Activated CD4-positive, alpha-beta T cell treated with anti-CD3 and anti-CD28 coated beads, Interleukin-2, Interleukin-6, amounts not matched to agents 100 ng/mL and 50 ng/mL, durations not matched to agents 16 hours and 8 hours (primary cell): ENCODE measurements at regions not wholly inside any gene's neighbourhood (a gene's known extent, or its start where the extent isn't known, plus 50 kb on each side); places are given as distances from the start of the nearest gene placed in this dataset.
"Not testable (repeated sequence)": the region's sequence is repeated elsewhere in the genome, so short reads cannot be mapped to it uniquely, and the experiment has no call there.

Experiments used
- DNase-seq: peaks from one replicate; pipeline ENCODE4 v3.0.0-alpha.2; 2020

DNA sequence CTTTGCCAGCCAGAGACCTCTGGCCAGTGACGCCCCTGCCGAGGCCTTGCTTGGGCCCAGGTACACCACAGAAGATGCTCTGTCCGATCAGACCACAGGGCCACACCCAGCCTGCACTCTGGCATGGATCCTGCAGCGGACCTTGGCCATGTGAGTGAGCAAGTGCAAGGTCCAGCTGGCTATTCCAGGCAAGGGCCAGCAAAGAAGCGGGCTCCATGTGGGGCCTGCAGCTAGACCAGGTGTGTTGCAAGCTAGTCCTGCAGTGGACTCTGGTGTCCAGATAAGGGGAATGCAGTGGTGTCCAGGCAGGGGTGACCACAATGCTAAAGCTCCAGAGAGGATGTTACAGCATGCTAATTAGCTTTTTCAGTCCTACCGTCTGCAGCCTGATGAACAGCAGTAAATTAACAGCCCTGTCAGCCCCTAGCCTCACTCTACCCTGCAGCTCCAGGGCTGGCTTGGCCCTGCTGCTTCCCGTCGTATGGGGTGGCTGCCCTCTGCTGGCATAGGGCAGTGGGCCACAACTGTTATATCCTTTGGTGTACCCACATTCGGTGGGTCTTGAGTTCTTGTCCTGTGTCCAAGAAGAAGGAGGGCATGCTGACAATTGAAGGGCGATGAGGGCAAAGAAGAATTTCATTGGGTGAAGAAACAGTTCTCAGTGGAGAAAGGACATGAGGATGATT is 284.5 kb upstream of the POU5F2 start:
- no peak for DNase-seq

DNA sequence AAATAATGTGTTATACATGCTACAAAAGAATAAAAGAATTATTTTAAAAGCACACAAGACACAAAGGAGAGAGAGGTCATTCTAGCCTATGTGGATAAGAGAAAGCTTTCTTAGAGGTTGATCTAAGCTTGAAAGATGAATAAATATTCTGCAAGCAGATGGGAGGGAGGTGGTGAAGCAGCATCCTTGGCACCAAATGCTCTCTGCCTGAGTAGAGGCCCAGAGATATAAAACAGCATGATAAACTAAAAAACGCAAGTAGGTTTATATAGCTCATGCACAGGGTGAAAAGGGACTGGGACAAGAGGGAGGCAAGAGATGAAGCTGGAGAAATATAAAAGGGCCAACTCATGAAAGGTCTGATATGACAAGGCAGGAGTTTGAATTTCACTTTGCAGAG is 283.2 kb upstream of the POU5F2 start:
- DNase-seq: no peak

DNA sequence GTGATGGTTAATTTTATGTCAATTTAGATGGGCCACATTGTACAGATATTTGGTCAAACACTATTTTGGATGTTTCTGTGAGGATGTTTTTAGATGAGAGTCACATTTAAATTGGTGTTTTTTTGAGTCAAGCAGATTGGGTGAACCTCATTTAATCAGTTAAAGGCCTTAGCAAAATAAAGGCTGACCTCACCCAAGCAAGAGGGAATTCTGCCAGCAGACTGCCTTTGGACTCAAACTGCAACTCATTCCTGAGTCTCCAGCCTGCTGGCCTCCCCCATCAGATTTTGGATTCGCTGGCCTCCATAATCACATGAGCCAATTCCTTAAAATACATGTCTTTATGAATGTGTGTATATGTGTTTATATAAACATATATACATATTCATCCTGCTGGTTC is 282.7 kb upstream of the POU5F2 start:
- DNase-seq: no peak

DNA sequence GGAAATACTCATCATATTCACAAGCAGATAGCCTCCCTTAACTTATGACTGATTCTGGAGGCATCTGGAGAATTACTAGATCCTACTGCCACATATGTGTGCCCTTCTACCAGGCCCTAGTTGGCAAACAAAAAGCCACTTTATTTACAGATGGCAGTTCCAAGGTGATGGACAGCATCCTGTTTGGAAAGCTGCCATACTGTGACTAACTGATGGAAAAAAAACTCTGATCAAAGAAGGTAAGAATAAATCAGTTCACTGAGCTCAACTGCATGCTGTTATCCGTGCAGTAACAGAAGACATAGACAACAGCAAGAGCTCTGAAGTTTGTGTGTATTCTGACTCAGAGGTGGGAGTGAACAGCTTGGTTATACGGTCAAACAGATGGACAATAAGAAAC is 279.8 kb upstream of the POU5F2 start:
- no peak for DNase-seq

DNA sequence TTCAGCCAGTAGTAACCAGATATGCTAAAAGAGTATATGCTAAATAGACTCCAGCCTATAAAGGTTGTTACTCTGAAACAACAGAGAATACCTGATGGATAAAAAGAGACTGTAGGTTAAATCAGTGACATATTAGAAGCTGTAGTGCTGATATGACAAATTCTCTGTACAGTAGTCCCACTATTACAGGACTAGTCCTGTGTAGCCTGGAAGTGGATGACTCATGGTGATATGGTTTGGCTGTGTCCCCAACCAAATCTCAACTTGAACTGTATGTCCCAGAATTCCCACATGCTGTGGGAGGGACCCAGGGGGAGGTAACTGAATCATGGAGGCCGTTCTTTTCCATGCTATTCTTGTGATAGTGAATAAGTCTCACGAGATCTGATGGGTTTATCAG is 276.2 kb upstream of the POU5F2 start:
- DNase-seq: no peak

DNA sequence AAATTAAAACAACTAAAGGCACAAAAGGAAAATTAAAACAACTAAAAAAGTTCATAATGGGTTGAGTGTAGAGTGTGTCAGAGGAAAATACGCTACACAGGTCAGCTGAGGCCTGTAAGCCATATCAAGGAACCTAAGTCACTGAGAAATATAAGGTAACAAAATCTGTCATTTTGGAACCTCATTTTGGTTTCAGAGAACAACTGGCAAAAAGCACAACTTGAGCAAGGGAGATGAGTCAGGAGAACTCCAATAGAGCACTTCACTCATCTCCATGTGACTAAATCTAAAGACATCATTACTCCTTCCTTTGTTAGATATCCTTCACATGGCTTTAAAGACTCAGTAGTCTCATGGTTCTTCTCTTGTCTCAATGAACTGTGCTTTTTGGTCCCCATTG is 269.4 kb upstream of the POU5F2 start:
- DNase-seq: no peak

DNA sequence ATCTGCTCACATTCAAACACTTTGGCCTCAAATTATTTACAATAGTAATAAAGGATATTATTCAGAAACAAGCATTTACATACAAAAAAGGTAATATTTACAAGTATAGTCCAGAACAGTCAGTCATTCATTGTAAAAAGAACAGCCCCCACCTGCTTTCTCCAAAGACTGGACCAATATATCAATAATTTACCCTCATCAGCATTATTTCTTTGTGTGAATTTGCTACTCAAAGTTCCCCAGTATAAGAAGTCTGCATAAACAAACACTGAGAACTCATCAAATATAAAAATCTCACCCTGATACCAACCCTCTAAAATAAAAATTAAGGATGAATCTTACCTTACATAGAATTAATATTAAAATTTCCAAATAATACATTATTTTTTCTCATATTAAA is 267.8 kb upstream of the POU5F2 start:
- no peak for DNase-seq

DNA sequence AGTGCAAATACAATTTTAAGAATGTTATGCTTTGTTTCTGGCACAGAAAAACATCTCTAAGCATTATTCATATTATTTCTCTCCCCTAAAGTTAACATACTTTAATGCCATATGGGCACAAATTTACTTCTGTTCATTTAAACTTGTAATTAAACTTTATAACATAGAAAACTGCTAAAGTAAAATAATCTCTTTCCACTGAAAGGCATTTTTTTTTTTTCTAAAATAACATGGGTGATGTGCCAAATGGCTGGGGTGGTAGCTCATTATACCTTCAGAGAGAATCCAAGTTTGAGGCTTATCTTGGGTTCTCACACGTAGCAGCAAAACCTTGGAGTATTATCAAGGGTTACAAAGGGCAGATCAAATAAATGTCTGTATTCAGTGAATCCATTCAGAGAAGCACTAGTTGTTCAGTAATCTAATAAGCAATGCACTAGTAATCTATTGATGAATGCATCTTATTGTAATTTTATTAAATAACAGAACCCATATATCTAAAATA is 257.6 kb upstream of the POU5F2 start:
- no peak for DNase-seq

DNA sequence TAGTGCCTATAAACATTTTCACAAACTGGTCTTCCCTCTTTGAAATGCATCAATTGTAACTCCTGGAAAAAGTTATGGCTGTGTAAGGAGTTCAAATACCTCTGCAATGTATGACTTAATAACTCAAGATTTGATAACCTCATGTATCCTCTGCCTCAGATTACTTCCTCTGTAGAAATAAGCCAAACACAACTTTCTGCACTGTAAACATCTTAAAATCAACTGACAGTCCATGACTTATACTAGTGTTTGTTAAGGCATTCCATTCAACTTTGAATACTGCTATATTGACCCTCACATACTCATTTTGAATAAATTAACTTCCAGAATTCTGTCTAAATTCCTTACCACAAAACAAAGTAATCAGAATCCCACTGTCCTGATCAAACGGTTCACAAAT is 256.2 kb upstream of the POU5F2 start:
- no peak for DNase-seq

DNA sequence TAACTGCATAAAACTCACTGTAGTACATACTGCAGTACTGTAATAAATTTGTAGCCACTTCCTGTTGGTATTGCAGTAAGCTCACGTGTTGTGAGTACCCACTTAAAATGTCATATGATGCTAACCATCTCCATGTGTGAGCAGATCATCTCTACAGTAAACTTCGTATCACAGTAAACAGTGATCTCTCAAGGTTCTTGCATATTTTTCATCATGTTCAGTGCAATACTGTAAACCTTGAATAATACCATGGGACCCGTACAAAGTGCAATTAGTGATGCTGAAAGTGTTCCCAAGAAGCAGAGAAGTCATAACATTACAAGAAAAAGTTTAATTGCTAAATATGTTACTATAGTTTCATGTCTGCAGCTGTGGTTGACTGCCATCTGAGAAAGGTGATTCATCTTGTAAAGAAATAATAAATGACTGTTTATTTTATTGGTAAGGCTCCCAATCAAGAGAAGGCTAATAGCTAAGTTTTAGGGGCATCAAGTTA is 253.8 kb upstream of the POU5F2 start:
- peak; percentile 4 for DNase-seq

DNA sequence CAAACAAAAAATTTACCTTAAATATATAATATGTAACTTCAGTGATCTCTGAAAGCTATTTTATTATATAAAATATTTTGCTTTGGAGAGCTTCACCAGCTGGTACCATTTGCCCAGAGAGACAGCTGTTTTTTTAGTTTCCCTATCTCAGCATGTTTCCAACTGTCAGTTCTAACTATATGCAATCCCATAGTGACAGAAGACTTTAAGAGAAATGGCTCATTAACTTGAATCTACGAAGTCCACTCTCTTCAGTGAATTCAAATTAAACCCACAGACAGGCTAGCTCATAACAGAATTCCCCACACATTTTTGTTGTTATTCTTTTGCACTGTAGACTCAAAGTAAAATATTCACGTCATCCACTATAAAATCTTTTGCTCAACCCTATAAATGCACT is 251.8 kb upstream of the POU5F2 start:
- no peak for DNase-seq

DNA sequence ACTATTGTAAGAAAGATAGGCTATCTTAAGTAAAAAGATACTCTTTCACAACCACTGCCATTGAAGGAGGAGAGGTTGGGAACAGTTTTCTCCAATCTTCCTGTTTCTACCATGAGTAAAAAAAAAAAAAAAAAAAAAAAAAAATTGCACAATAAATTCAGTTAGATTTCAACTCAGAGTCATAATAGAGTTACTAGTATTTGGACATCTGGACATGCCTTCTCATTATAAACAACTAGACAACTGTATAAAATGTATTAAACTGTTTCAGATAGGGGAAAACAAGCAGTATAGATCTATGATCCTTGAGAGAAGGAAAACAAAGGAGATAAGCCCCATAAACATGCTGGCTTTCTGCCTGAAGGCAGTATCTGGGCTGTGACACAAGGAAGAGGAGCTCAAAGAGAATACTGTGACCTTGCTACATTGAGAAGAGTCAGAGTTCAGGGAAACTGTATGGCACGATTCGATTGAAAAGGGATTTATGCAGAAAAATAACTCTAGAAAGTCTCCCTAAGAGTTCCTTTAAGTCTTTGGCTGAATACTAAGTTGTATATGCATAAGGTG is 249.2 kb upstream of the POU5F2 start:
- DNase-seq: no peak

DNA sequence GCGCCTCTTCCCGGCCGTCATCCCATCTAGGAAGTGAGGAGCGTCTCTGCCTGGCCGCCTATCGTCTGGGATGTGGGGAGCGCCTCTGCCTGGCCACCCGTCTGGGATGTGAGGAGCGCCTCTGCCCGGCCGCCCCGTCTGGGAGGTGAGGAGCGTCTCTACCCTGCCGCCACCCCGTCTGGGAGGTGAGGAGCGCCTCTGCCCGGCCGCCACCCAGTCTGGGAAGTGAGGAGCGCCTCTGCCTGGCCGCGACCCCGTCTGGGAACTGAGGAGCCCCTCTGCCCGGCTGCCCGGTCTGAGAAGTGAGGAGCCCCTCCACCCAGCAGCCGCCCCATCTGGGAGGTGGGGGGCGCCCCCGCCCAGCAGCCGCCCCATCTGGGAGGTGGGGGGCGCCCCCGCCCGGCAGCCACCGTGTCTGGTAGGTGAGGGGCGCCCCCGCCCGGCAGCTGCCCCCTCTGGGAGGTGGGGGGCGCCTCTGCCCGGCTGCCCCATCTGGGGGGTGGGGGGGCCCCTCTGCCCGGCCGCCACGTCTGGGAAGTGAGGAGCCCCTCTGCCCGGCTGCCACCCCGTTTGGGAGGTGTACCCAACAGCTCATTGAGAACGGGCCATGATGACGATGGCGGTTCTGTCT is 244.7 kb upstream of the POU5F2 start:
- DNase-seq: not testable (repeated sequence)

DNA sequence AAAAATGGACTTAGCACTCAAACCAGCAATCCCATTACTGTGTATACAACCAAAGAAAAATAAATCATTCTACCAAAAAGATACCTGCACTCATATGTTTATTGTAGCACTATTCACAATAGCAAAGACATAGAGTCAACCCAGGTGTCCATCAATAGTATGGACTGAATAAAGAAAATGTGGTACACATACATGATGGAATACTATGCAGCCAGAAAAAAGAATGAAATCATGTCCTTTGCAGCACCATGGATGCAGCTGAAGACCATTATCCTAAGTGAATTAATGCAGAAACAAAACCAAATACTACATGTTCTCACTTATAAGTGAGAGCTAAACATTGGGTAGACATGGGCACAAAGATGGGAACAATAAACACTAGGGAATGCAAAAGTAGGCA is 236.8 kb upstream of the POU5F2 start:
- DNase-seq: no peak

DNA sequence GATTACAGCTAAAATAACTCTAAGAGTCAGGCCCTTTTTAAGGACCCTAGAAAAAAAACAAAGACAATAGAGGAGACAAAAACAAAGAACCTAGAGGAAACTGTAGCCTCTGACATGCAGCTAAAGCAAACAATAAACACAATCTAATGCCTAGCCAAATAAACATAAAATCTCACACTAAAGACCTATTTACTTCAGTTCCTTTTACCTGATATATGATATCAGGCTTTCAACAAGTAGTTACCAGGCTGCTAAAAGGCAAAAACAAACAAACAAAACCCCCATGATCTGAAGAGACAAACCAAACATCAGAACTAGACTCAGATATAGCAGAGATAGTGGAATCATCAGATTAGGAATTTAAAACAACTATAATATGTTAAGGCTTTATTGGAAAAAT is 226.5 kb upstream of the POU5F2 start:
- no peak for DNase-seq

DNA sequence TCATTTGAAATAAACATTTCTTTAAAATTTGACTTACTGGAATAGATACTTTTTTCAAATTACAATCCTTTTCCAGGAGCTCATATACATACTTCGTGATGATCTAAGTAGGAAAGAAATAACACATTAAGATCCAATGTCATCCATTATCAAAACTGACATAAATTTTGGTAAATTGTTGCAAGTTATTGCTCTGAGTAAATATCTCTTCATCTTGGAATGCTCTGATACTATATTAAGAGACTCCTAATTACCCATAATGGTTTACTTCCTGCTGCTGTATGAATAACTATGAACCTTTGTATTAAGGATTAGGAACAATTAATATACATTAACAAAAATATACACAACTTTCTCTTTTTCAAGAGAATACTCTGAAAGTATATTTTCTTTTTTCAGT is 223.0 kb upstream of the POU5F2 start:
- no peak for DNase-seq

DNA sequence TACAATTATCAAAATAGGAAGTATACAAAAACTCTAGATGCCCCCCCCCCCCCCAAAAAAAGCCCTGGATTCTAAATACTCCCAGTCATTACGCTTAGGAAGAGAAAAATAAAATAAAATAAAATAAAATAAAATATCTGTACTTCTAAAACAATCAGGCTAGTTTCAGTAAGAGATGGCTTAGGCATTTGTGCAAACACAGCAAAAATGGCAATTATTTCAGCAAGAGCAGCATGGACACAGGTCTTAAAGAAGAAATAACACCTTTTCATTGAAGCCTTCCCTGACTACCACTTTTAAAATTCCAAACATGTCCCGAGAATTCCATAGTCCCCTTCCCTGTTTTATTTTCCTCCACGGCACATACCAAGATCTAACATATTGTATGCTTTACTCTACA is 218.6 kb upstream of the POU5F2 start:
- DNase-seq: no peak

DNA sequence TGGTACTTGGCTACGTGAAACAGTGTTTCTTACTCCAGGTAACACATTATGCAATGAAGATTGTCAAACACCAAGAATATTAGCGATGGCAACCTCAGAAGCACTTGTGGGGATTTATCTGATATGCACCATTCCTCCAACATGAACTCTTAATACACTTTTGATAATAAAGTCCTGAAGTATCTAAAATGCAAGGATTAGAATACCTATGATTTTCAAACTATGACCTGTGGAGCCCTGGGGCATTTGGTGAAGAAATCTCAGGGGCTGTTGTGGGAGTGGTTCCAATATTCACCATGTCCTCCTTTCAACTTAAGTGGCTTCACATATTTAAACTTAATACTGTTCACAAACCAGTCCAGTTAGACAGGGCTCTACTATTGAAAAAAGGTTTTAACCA is 214.6 kb upstream of the POU5F2 start:
- no peak for DNase-seq

DNA sequence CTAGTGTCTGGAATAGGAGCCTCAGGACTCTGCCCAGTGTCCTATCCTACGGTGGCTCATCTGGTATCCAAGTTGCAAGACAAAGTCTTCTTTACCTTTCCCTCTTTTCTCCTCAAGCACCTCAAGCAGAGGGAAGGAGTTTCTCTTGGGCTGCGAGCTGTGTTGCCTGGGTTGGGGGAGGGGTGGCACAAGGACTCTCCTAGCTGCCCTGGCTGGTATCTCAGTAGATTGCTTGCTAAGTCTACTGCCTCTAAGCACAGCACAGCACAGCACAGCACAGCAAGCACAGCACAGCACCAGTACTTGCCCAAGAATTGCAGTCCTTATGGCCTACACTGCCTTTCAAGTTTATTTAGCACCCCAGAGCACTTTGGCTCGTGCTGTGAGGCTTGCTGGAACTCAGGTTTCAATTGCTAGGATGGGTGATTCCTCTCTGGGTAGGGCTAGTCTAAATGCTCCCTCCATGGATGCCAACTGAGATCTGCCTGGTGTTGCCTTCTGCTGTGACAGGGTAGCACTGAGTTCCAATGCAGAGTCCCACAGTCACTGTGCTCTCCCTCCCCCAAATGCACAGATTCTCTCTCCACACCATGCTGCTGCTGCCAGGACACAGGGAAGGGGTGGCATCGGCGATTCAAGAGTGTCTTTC is 213.1 kb upstream of the POU5F2 start:
- no peak for DNase-seq

DNA sequence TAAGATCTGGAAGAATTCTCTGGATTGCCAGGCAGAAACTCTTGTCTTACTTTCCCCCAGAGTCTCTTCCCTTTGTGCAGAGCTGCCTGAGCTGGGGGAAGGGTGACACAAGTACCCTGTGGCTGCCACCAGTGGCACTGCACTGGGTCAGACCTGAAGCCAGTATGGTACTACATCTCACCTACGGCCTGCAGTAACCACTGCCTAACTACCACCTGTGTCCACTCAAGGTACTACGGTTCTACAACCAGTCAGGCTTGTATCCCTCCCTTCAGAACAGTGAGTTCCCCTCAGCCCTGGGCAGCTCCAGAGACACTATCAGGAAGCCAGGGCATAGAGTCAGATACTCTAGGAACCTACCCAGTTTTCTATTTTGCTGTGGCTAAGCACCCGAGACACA is 212.0 kb upstream of the POU5F2 start:
- no peak for DNase-seq

DNA sequence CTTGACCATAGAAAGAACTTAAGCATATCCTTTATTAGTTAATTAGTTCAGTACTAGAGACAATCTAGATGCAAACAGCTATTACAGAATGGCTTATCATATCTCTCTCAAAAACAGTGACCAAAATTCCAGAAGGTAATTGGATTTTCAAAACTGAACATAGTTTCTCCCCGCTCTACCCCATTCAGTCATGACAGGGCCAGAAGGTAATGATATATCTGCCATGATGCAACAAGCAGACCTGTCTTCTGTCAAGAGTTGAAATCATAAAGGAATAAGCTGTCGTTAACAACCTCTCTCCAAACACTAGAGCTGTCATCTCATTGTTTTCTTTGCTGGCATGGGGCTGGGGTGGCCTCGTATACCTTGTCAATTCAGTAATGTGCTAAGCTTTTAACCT is 200.5 kb upstream of the POU5F2 start:
- DNase-seq: no peak

DNA sequence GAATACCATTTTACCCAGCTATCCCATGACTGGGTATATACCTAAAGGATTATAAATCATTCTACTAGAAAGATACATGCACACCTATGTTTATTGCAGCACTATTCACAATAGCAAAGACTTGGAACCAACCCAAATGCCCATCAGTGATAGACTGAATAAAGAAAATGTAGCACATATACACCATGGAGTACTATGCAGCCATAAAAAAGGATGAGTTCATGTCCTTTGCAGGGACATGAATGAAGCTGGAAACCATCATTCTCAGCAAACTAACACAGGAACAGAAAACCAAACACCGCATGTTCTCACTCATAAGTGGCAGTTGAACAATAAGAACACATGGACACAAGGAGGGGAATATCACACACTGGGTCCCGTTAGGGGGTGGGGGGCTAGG is 191.9 kb upstream of the POU5F2 start:
- DNase-seq: not testable (repeated sequence)

DNA sequence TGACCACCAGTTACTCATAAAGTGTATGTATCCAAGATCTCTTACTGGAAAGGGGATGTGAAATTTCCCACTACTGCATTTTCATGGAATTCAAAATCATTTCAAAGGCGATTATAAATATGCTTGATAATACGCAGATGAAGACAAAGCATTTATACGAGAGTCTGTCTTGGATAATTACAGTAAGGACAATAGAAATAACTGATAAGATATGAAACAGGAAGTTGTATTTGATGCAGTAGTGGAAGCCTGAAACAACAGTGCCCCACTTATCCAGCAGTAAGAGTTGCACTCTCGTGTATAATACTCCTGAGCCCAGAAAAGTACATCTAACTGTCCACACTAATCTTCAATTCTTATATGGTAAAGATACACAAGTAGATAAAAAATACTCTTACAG is 188.7 kb upstream of the POU5F2 start:
- DNase-seq: no peak

DNA sequence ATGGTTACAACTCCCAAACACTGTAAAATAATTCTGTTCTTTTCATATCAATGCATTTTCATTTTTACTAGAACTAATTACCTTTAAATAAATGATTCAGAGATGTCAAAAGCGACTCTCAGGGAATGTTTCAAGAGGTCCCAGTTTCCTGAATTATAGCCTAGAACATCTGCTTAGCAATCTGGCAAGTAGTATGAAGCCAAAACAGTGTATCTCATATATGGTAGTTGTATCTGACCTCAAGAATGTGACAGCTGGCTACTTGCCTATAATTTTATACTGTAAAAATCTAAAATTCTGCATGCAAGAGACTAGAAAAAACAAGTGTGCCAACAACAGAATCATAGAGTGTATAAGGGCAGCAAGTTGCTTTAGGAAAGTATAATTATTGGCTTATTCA is 187.7 kb upstream of the POU5F2 start:
- DNase-seq: no peak
